ENCODE measurements at regions not wholly inside any gene's neighbourhood (a gene's known extent, or its start where the extent isn't known, plus 50 kb on each side); places are given as distances from the start of the nearest gene placed in this dataset.

- TF ChIP-seq, protein P1, sequence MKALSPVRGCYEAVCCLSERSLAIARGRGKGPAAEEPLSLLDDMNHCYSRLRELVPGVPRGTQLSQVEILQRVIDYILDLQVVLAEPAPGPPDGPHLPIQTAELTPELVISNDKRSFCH (CRISPR knock-in tag; IDR thresholded peaks at IDR 0.05) = 0 out of 2 replicates have a peak, but pooled peaks have one; percentile 11
- TF ChIP-seq, protein P1 (tag; IDR thresholded peaks at IDR 0.05) = 0 out of 2 replicates have a peak, but pooled peaks have one; percentile 21
- TF ChIP-seq ARNT (IDR thresholded peaks at IDR 0.05) (0 out of 4 replicates have a peak, but pooled peaks of 1 of the 2 experiments have one; percentile 46), BRD4 (IDR thresholded peaks at IDR 0.05) (no peak), CEBPG (CRISPR knock-in tag; IDR thresholded peaks at IDR 0.05) (peak; percentile 64), CEBPG (tag; conservative IDR thresholded peaks at IDR 0.05 in 1 of 2, IDR thresholded peaks at IDR 0.05 in 1 of 2) (peak; percentile 67 to 80), NCOA1 (IDR thresholded peaks at IDR 0.05; ENCODE audit: low read depth) (peak; percentile 32; the same call in 1 of the 2 replicates), SPI1 (IDR thresholded peaks at IDR 0.05; ENCODE audit: borderline replicate concordance, low read depth, low read length) (peak; percentile 91), TCF3 (CRISPR knock-in tag; IDR thresholded peaks at IDR 0.05) (peak; percentile 53; the same call in 1 of the 2 replicates), DLX4 (CRISPR knock-in tag; IDR thresholded peaks at IDR 0.05) (no peak), MEF2D (tag; conservative IDR thresholded peaks at IDR 0.05; ENCODE audit: low read depth) (0 out of 2 replicates have a peak, but pooled peaks have one; percentile 32), TBL1XR1 (IDR thresholded peaks at IDR 0.05; ENCODE audit: low read length in 2 of 2) (no peak), SAFB2 (IDR thresholded peaks at IDR 0.05; ENCODE audit: borderline replicate concordance, low read depth, low read length, severe bottlenecking) (no peak), FOXM1 (IDR thresholded peaks at IDR 0.05; ENCODE audit: low read depth) (0 out of 2 replicates have a peak, but pooled peaks have one; percentile 44), FOXM1 (CRISPR knock-in tag; IDR thresholded peaks at IDR 0.05; ENCODE audit: low read depth) (no peak), ZNF3 (CRISPR knock-in tag; IDR thresholded peaks at IDR 0.05) (no peak), HDAC3 (IDR thresholded peaks at IDR 0.05; ENCODE audit: borderline replicate concordance, partially characterized antibody) (peak; percentile 26), HMBOX1 (IDR thresholded peaks at IDR 0.05) (0 out of 2 replicates have a peak, but pooled peaks have one; percentile 5), SMARCE1 (IDR thresholded peaks at IDR 0.05) (peak; percentile 67), ZNF436 (CRISPR knock-in tag; IDR thresholded peaks at IDR 0.05) (no peak), L3MBTL2 (IDR thresholded peaks at IDR 0.05) (0 out of 2 replicates have a peak, but pooled peaks have one; percentile 16), PYGO2 (tag; IDR thresholded peaks at IDR 0.05) (peak; percentile 49; the same call in 1 of the 2 replicates)
- TF ChIP-seq, protein P2, sequence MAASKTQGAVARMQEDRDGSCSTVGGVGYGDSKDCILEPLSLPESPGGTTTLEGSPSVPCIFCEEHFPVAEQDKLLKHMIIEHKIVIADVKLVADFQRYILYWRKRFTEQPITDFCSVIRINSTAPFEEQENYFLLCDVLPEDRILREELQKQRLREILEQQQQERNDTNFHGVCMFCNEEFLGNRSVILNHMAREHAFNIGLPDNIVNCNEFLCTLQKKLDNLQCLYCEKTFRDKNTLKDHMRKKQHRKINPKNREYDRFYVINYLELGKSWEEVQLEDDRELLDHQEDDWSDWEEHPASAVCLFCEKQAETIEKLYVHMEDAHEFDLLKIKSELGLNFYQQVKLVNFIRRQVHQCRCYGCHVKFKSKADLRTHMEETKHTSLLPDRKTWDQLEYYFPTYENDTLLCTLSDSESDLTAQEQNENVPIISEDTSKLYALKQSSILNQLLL (CRISPR knock-in tag; IDR thresholded peaks at IDR 0.05; ENCODE audit: borderline replicate concordance) = no peak
- TF ChIP-seq, protein P3, sequence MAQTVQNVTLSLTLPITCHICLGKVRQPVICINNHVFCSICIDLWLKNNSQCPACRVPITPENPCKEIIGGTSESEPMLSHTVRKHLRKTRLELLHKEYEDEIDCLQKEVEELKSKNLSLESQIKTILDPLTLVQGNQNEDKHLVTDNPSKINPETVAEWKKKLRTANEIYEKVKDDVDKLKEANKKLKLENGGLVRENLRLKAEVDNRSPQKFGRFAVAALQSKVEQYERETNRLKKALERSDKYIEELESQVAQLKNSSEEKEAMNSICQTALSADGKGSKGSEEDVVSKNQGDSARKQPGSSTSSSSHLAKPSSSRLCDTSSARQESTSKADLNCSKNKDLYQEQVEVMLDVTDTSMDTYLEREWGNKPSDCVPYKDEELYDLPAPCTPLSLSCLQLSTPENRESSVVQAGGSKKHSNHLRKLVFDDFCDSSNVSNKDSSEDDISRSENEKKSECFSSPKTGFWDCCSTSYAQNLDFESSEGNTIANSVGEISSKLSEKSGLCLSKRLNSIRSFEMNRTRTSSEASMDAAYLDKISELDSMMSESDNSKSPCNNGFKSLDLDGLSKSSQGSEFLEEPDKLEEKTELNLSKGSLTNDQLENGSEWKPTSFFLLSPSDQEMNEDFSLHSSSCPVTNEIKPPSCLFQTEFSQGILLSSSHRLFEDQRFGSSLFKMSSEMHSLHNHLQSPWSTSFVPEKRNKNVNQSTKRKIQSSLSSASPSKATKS (CRISPR knock-in tag; IDR thresholded peaks at IDR 0.05) = no peak
Observed at GRCh38 chr6:149129371-149130077, 188.0 kb upstream of the TAB2 start (continued).
